Hepatocyte (in vitro differentiated cells): ENCODE measurements at regions not wholly inside any gene's neighbourhood (a gene's known extent, or its start where the extent isn't known, plus 50 kb on each side); places are given as distances from the start of the nearest gene placed in this dataset.

ENCODE experiments used
- DNase-seq: peaks from one replicate; pipeline ENCODE4 v3.0.0-alpha.2; 2016; ENCODE audit warnings: low spot score
- H2AFZ ChIP-seq: fragments of 200-600 bp; sonication (generic); 2 replicates; pipeline ENCODE4 v1.6.0; 2016; ENCODE audit warnings: antibody characterized with exemption, mild to moderate bottlenecking
- H3K27ac ChIP-seq: fragments of 200-600 bp; sonication (generic); 2 replicates; pipeline ENCODE4 v1.5.1; 2016; ENCODE audit warnings: mild to moderate bottlenecking
- H3K27me3 ChIP-seq: fragments of 200-600 bp; sonication (generic); 2 replicates; pipeline ENCODE4 v1.6.1; 2016
- H3K36me3 ChIP-seq: fragments of 200-600 bp; sonication (generic); replicated peaks from 2 replicates; pipeline ENCODE4 v1.5.1; 2016; ENCODE audit warnings: low read depth; ENCODE audit not compliant: insufficient read depth
- H3K4me1 ChIP-seq: fragments of 200-600 bp; sonication (generic); 2 replicates; pipeline ENCODE4 v1.5.1; 2016; ENCODE audit warnings: mild to moderate bottlenecking, moderate library complexity; ENCODE audit not compliant: insufficient read depth
- H3K4me2 ChIP-seq: fragments of 200-600 bp; sonication (generic); 2 replicates; pipeline ENCODE4 v1.6.0; 2016
- H3K4me3 ChIP-seq: fragments of 200-600 bp; sonication (generic); 2 replicates; pipeline ENCODE4 v1.5.1; 2016; ENCODE audit warnings: mild to moderate bottlenecking
- H3K79me2 ChIP-seq: fragments of 200-600 bp; sonication (generic); 2 replicates; pipeline ENCODE4 v1.6.0; 2017; ENCODE audit warnings: mild to moderate bottlenecking
- H3K9me2 ChIP-seq: fragments of 200-600 bp; sonication (generic); replicated peaks from 2 replicates; pipeline ENCODE4 v1.6.0; 2017; ENCODE audit warnings: mild to moderate bottlenecking; ENCODE audit not compliant: insufficient read depth
- H3K9me3 ChIP-seq: fragments of 200-600 bp; sonication (generic); 2 replicates; pipeline ENCODE4 v1.5.1; 2016; ENCODE audit warnings: low read depth, mild to moderate bottlenecking
- H4K20me1 ChIP-seq: fragments of 200-600 bp; sonication (generic); 2 replicates; pipeline ENCODE4 v1.6.0; 2016; ENCODE audit warnings: mild to moderate bottlenecking; ENCODE audit not compliant: insufficient read depth, poor library complexity, severe bottlenecking
- EZH2 ChIP-seq: fragments of 200-600 bp; sonication (generic); IDR thresholded peaks from 2 replicates; pipeline ENCODE4 v1.6.1; 2016; ENCODE audit warnings: antibody characterized with exemption, mild to moderate bottlenecking, borderline replicate concordance
- EZH2phosphoT487 ChIP-seq: fragments of 200-600 bp; sonication (generic); IDR thresholded peaks from one replicate; pipeline ENCODE4 v1.6.1; 2018; ENCODE audit warnings: antibody characterized with exemption, mild to moderate bottlenecking, low read depth, moderate library complexity; ENCODE audit not compliant: unreplicated experiment, severe bottlenecking
- WGBS: methylation state at CpG from one replicate; pipeline ENCODE4 v1.1.6; 2016; ENCODE audit warnings: low lambda C conversion rate; ENCODE audit errors: missing lambda C conversion rate; 5-methylcytosine and 5-hydroxymethylcytosine counted together
- TF ChIP-seq, protein P1 (sequence below): fragments of 200-600 bp; sonication (generic); IDR thresholded peaks from 2 replicates; pipeline ENCODE4 v1.5.1; 2016; ENCODE audit warnings: antibody characterized with exemption, mild to moderate bottlenecking; ENCODE audit not compliant: poor library complexity

DNA sequence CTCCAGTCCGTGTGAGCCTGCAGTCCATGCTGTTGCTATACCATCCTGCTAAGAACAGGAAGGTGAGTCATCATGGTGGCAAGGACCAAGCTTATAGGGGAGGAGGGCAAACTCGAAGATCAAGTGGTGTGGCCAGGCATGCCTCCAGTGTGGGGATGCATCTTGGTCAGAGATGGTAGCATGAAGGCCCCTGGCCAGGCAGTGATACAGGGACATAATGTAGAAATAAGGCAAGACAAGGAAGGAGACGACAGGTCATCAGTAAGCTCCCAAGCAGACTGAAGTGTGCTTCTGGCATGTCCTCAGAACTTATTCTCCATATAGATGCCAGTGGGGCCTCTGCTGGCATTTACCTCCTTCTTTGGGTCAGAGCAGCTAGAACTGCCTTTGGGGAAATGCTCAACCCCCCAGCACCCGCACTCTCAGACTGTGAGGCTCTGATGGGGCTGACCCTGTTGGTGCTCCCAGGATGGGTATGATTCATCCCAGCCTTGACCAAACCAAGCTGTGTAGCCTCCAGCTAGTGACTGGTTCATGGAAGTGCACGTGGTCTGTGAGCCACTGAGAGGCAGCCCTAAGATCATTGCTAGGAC, 52.5 kb upstream of the ATP2B2 start:
- H3K27ac ChIP-seq = no peak overlapping the region
- DNase-seq = no peak
- H3K79me2 ChIP-seq = no peaks in the 10 kb centered on the region
- no peaks in the 10 kb centered on the region for H3K9me3 ChIP-seq
- H3K27me3 ChIP-seq = peaks cover 10% of the 10 kb centered on the region
- H4K20me1 ChIP-seq = no peaks in the 10 kb centered on the region
- H3K4me1 ChIP-seq = no peaks in the 10 kb centered on the region
- 68% methylated on average over 5 of the region's 5 CpGs for WGBS
- H3K9me2 ChIP-seq = no peaks in the 10 kb centered on the region
- H2AFZ ChIP-seq = no peak overlapping the region
- H3K36me3 ChIP-seq = no peaks in the 10 kb centered on the region
- TF ChIP-seq EZH2phosphoT487 = no peak
- TF ChIP-seq, protein P1, sequence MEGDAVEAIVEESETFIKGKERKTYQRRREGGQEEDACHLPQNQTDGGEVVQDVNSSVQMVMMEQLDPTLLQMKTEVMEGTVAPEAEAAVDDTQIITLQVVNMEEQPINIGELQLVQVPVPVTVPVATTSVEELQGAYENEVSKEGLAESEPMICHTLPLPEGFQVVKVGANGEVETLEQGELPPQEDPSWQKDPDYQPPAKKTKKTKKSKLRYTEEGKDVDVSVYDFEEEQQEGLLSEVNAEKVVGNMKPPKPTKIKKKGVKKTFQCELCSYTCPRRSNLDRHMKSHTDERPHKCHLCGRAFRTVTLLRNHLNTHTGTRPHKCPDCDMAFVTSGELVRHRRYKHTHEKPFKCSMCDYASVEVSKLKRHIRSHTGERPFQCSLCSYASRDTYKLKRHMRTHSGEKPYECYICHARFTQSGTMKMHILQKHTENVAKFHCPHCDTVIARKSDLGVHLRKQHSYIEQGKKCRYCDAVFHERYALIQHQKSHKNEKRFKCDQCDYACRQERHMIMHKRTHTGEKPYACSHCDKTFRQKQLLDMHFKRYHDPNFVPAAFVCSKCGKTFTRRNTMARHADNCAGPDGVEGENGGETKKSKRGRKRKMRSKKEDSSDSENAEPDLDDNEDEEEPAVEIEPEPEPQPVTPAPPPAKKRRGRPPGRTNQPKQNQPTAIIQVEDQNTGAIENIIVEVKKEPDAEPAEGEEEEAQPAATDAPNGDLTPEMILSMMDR = no peak
- no peak for TF ChIP-seq EZH2
- no peak overlapping the region for H3K4me3 ChIP-seq
- no peak overlapping the region for H3K4me2 ChIP-seq

DNA sequence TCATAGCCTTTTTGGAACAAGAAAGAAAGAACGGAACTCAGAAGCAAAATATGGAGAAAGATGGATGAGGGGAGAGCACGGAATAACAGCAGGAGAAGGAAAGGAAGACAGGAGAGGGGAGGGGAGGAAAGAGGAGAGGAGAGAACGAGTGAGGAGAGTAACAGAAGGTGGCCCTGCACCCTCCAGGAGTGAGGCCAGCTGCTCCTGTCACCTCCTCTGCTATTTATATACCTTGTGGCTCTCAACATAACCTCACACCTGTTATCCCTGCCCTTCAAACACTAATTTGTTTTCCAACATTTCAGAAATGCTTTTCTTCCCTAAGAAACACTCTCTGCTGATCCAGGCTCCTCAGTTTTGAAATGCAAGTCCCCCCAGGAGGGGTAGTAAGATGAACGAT, 53.4 kb upstream of the ATP2B2 start:
- Histone ChIP-seq H3K9me2 (no peaks in the 10 kb centered on the region), H3K79me2 (no peaks in the 10 kb centered on the region), H3K9me3 (no peaks in the 10 kb centered on the region), H3K27ac (no peak overlapping the region), H3K4me3 (no peak overlapping the region), H3K4me1 (no peaks in the 10 kb centered on the region), H2AFZ (no peak overlapping the region), H4K20me1 (no peaks in the 10 kb centered on the region), H3K4me2 (no peak overlapping the region), H3K27me3 (peaks cover 17% of the 10 kb centered on the region), H3K36me3 (no peaks in the 10 kb centered on the region)
- 57% methylated on average over 4 of the region's 4 CpGs for WGBS
- no peak for DNase-seq
- TF ChIP-seq, protein P1 = no peak
- no peak for TF ChIP-seq EZH2
- TF ChIP-seq EZH2phosphoT487 = no peak

DNA sequence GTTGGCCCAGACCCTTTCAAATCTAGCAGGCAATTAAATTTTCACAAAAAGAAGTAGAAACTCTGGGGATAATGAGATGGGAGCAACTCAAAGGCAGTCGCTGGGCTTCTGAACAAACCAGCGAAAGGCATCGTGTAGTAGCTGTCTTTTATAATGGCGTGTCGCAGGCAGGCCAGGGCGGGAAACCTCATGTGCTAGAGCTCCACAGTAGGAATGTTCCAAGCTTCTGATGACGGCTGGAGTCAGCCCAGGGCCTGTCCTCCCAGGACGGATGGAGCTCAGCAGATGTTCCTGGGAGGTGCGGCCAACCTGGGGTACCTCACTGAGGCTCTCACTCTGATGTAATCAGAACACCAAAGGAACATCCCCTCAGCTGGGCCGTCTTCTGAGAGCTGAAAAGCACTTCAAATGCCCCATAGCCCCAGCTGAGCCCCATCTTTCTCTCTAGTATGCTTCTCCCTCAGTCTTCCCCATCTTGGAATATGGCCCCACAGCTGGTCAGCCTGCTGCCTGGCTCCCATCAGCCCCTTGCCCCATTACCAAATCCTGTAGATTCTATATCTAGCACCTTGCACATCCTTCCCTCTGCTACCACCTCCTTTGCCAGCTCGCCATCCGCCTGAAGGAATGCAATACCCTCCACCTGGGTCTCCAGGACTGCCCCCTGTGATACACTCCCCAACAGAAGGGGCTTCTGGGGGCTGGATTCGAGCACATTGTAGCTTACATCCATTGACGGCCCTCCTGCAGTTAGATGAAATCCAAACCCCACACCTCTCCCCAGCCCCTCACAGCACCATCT, 54.9 kb upstream of the ATP2B2 start:
- H3K9me2 ChIP-seq = no peaks in the 10 kb centered on the region
- H3K27ac ChIP-seq = no peak overlapping the region
- H3K36me3 ChIP-seq = no peaks in the 10 kb centered on the region
- TF ChIP-seq, protein P1 = no peak
- TF ChIP-seq EZH2 (no peak), EZH2phosphoT487 (no peak)
- peaks cover 17% of the 10 kb centered on the region for H3K27me3 ChIP-seq
- no peaks in the 10 kb centered on the region for H3K4me1 ChIP-seq
- H3K79me2 ChIP-seq = no peaks in the 10 kb centered on the region
- no peaks in the 10 kb centered on the region for H3K9me3 ChIP-seq
- H3K4me3 ChIP-seq = no peak overlapping the region
- WGBS = 85% methylated on average over 14 of the region's 14 CpGs
- DNase-seq = no peak
- H3K4me2 ChIP-seq = no peak overlapping the region
- no peaks in the 10 kb centered on the region for H4K20me1 ChIP-seq
- H2AFZ ChIP-seq = no peak overlapping the region
